GM12878 (cell line): ENCODE measurements at regions not wholly inside any gene's neighbourhood (a gene's known extent, or its start where the extent isn't known, plus 50 kb on each side); places are given as distances from the start of the nearest gene placed in this dataset.

Source experiments
- ATAC-seq: fragments of 200-7000 bp; cut with Tn5 transposase; 3 replicates; pipeline ENCODE4 v1.9.1; 2020; ENCODE audit warnings: mild to moderate bottlenecking, moderate library complexity
- BruUV-seq: library from RNA; stranded (reverse); fragments of 400-500 nt; replicated peaks from 2 replicates; lab custom pipeline; 2021; lab: Mats Ljungman, UMichigan
- CTCF ChIA-PET: fragments of 300-600 bp; sonication (Branson Sonifier 250); formaldehyde crosslinking; extraction: SDS; loops from one replicate; lab custom pipeline; 2021; ENCODE audit warnings: inconsistent platforms; lab: Yijun Ruan, JAX
- POLR2A ChIA-PET: fragments of 350-600 bp; formaldehyde crosslinking; extraction: SDS; loops from one replicate; lab custom pipeline; 2021; ENCODE audit warnings: inconsistent platforms; lab: Charles Lee
- RAD21 ChIA-PET: fragments of 300-600 bp; sonication (Branson Sonifier 250); formaldehyde crosslinking; loops from one replicate; lab custom pipeline; 2023; ENCODE audit warnings: antibody characterized with exemption; ENCODE audit not compliant: unreplicated experiment; lab: Charles Lee
- SMC1A ChIA-PET: fragments of 300-600 bp; sonication (Branson Sonifier 250); formaldehyde crosslinking; loops from one replicate; lab custom pipeline; 2023; ENCODE audit not compliant: unreplicated experiment, uncharacterized antibody; lab: Charles Lee
- DNase-seq: peaks from one replicate; pipeline ENCODE4 v3.0.0-alpha.2; 2011; ENCODE audit warnings: low read depth, low spot score
- FAIRE-seq: peaks from 3 replicates; lab custom pipeline; 2011; peaks lifted over from hg19 to GRCh38; lab: Jason Lieb, UNC
- H2AFZ ChIP-seq: 2 replicates; pipeline ENCODE4 v1.6.0; 2011; ENCODE audit warnings: low read depth, low read length, control low read depth; ENCODE audit not compliant: control insufficient read depth
- H3K27ac ChIP-seq: 2 replicates; pipeline ENCODE4 v1.5.1; 2011; ENCODE audit warnings: control low read depth; ENCODE audit not compliant: control insufficient read depth, insufficient read depth
- H3K27me3 ChIP-seq, 2 experiments: replicated peaks in 1 of 2; 2 replicates each; pipeline versions ENCODE4 v1.6.0 to v1.6.1; 2011; ENCODE audit warnings: low read length in 1 of 2; ENCODE audit not compliant: control insufficient read depth in 2 of 2, insufficient read depth in 2 of 2
- H3K36me3 ChIP-seq, 2 experiments: 2 replicates each; pipeline ENCODE4 v1.5.1; 2011; ENCODE audit warnings: low read length in 1 of 2; ENCODE audit not compliant: control insufficient read depth in 2 of 2, insufficient read depth in 2 of 2
- H3K4me1 ChIP-seq: 2 replicates; pipeline ENCODE4 v1.6.1; 2011; ENCODE audit warnings: mild to moderate bottlenecking, low read length, moderate library complexity, mixed read lengths; ENCODE audit not compliant: control insufficient read depth, insufficient read depth
- H3K4me2 ChIP-seq: 2 replicates; pipeline ENCODE4 v1.6.0; 2011; ENCODE audit warnings: control low read depth; ENCODE audit not compliant: control insufficient read depth, insufficient read depth
- H3K4me3 ChIP-seq: fragments of 200-600 bp; sonication (generic); 2 replicates; pipeline ENCODE4 v1.5.1; 2016
- H3K79me2 ChIP-seq: 2 replicates; pipeline ENCODE4 v1.6.0; 2011; ENCODE audit warnings: low read length; ENCODE audit not compliant: control insufficient read depth, insufficient read depth
- H3K9ac ChIP-seq: 2 replicates; pipeline ENCODE4 v1.8.0; 2011; ENCODE audit warnings: low read length, control low read depth, mixed read lengths; ENCODE audit not compliant: control insufficient read depth, insufficient read depth
- H3K9me3 ChIP-seq: replicated peaks from 3 replicates; pipeline ENCODE4 v1.5.1; 2011; ENCODE audit warnings: mild to moderate bottlenecking, low read length; ENCODE audit not compliant: control insufficient read depth, insufficient read depth
- H4K20me1 ChIP-seq: 2 replicates; pipeline ENCODE4 v1.6.0; 2011; ENCODE audit not compliant: control insufficient read depth, insufficient read depth
- ATF7 ChIP-seq: fragments of 450-650 bp; IDR thresholded peaks from 2 replicates; pipeline ENCODE4 v1.6.1; 2016; ENCODE audit warnings: low read depth, mild to moderate bottlenecking
- MYC ChIP-seq: IDR thresholded peaks from 2 replicates; pipeline ENCODE4 v1.6.1; 2011; ENCODE audit warnings: mild to moderate bottlenecking, low read length, moderate library complexity, inconsistent platforms; ENCODE audit not compliant: insufficient read depth, insufficient replicate concordance, insufficient read length, severe bottlenecking
- NR2F1 ChIP-seq: fragments of 450-650 bp; conservative IDR thresholded peaks from 2 replicates; pipeline ENCODE4 v1.6.1; 2017; ENCODE audit warnings: mild to moderate bottlenecking
- SRF ChIP-seq, 2 experiments: IDR thresholded peaks; 2 replicates each; pipeline ENCODE4 v1.6.1; 2011; ENCODE audit warnings: low read depth in 2 of 2, low read length in 2 of 2, mild to moderate bottlenecking in 1 of 2, moderate library complexity in 1 of 2
- STAT3 ChIP-seq: IDR thresholded peaks from 2 replicates; pipeline ENCODE4 v1.6.1; 2011; ENCODE audit warnings: low read depth, low read length, improper control_type of control experiment
- WGBS: methylation state at CpG from one replicate; pipeline ENCODE4 v1.1.6; 2016; ENCODE audit warnings: low lambda C conversion rate; ENCODE audit not compliant: insufficient replicate concordance, insufficient coverage; ENCODE audit errors: missing lambda C conversion rate; 5-methylcytosine and 5-hydroxymethylcytosine counted together
- in situ Hi-C: fragments of 300-500 bp; cut with MboI; formaldehyde crosslinking; loops from 9 replicates; pipeline ENCODE4 v1.14.3; 2018; ENCODE audit warnings: mixed read lengths
- intact Hi-C: fragments of 100-400 bp; cut with micrococcal nuclease; formaldehyde crosslinking; loops from one replicate; pipeline ENCODE4 v1.14.2; 2022; ENCODE audit not compliant: unreplicated experiment

GRCh38 chr10:33876584-33877400 is 542.3 kb upstream of the NRP1 start:
- Histone ChIP-seq H3K36me3 (no peaks in the 10 kb centered on the region), H3K27me3 (no peaks in the 10 kb centered on the region), H3K9ac (no peak overlapping the region), H3K4me3 (no peak overlapping the region), H3K4me1 (no peaks in the 10 kb centered on the region), H2AFZ (no peak overlapping the region), H3K4me2 (no peak overlapping the region), H3K79me2 (no peaks in the 10 kb centered on the region), H3K9me3 (no peaks in the 10 kb centered on the region), H4K20me1 (no peaks in the 10 kb centered on the region), H3K27ac (no peak overlapping the region)
- ATAC-seq (no peak), FAIRE-seq (no peak), DNase-seq (no peak)
- in situ Hi-C loops (no loop called here), intact Hi-C loops (no loop called here)
- ChIA-PET SMC1A (interaction anchor here (1.4 kb wide), 1 partner anchor 12 kb away, joined by 5 read pairs; no protein-coding TSS in a partner anchor), RAD21 (no interaction called here), CTCF (no interaction called here), POLR2A (no interaction called here)
- BruUV-seq: no TSS peak
- TF ChIP-seq STAT3: no peak
- TF ChIP-seq SRF (IDR thresholded peaks at IDR 0.05; ENCODE audit: low read depth in 2 of 2, low read length in 2 of 2): no peak
- 52% methylated on average over 9 of the region's 9 CpGs for WGBS

GRCh38 chr10:33875924-33876583 is 541.6 kb upstream of the NRP1 start:
- Histone ChIP-seq H3K79me2 (no peaks in the 10 kb centered on the region), H3K9ac (no peak overlapping the region), H3K27ac (no peak overlapping the region), H2AFZ (no peak overlapping the region), H4K20me1 (no peaks in the 10 kb centered on the region), H3K27me3 (no peaks in the 10 kb centered on the region), H3K36me3 (no peaks in the 10 kb centered on the region), H3K4me3 (no peak overlapping the region), H3K4me2 (no peak overlapping the region), H3K9me3 (no peaks in the 10 kb centered on the region), H3K4me1 (no peaks in the 10 kb centered on the region)
- BruUV-seq: no TSS peak
- CTCF ChIA-PET: no interaction called here
- TF ChIP-seq NR2F1 (no peak), MYC (no peak), ATF7 (no peak)
- in situ Hi-C loops (no loop called here), intact Hi-C loops (no loop called here)
- FAIRE-seq (no peak), DNase-seq (no peak), ATAC-seq (no peak)
- 25% methylated on average over 9 of the region's 9 CpGs for WGBS
- POLR2A ChIA-PET: no interaction called here
- SMC1A ChIA-PET: interaction anchor here (1.4 kb wide), 1 partner anchor 13 kb away, joined by 5 read pairs; no protein-coding TSS in a partner anchor
- RAD21 ChIA-PET: no interaction called here
